RPMI8226 (cell line): ENCODE measurements at regions not wholly inside any gene's neighbourhood (a gene's known extent, or its start where the extent isn't known, plus 50 kb on each side); places are given as distances from the start of the nearest gene placed in this dataset.

Experiments
- DNase-seq: peaks from one replicate; pipeline ENCODE4 v3.0.0-alpha.2; 2015

- peak; percentile 79 for DNase-seq
Observed at GRCh38 chr2:240325016-240326007, 110.2 kb upstream of the GPC1 start.

GRCh38 chr2:240326246-240326645 is 109.2 kb upstream of the GPC1 start:
- no peak for DNase-seq

GRCh38 chr2:240326886-240327285 is 108.6 kb upstream of the GPC1 start:
- no peak for DNase-seq

- no peak for DNase-seq
Observed at GRCh38 chr2:240327566-240327965, 107.9 kb upstream of the GPC1 start.

- DNase-seq: no peak
Observed at GRCh38 chr2:240328526-240328925, 106.9 kb upstream of the GPC1 start.

GRCh38 chr2:240329116-240329665 is 106.3 kb upstream of the GPC1 start:
- DNase-seq: no peak

- DNase-seq: no peak
Observed at GRCh38 chr2:240329778-240330177, 105.7 kb upstream of the GPC1 start.

- no peak for DNase-seq
Observed at GRCh38 chr2:240333985-240334384, 101.5 kb upstream of the GPC1 start.

- DNase-seq: no peak
Observed at GRCh38 chr2:240335061-240335460, 100.4 kb upstream of the GPC1 start.

GRCh38 chr2:240336820-240337427 is 98.5 kb upstream of the GPC1 start:
- DNase-seq: no peak

- no peak for DNase-seq
Observed at GRCh38 chr2:240338274-240338673, 97.2 kb upstream of the GPC1 start.

GRCh38 chr2:240339411-240340360 is 95.8 kb upstream of the GPC1 start:
- no peak for DNase-seq

- DNase-seq: no peak
Observed at GRCh38 chr2:240340361-240340761, 95.1 kb upstream of the GPC1 start.

- no peak for DNase-seq
Observed at GRCh38 chr2:240341064-240341463, 94.4 kb upstream of the GPC1 start.

- no peak for DNase-seq
Observed at GRCh38 chr2:240343548-240343947, 91.9 kb upstream of the GPC1 start.

- DNase-seq: no peak
Observed at GRCh38 chr2:240344904-240345303, 90.6 kb upstream of the GPC1 start.

- DNase-seq: no peak
Observed at GRCh38 chr2:240346015-240346752, 89.3 kb upstream of the GPC1 start.

GRCh38 chr2:240346753-240347372 is 88.6 kb upstream of the GPC1 start:
- DNase-seq: no peak

GRCh38 chr2:240347373-240347940 is 88.0 kb upstream of the GPC1 start:
- no peak for DNase-seq

GRCh38 chr2:240347949-240348500 is 87.4 kb upstream of the GPC1 start:
- DNase-seq: no peak

GRCh38 chr2:240348522-240348921 is 86.9 kb upstream of the GPC1 start:
- DNase-seq: peak; percentile 83
